Neural cell (in vitro differentiated cells): ENCODE measurements at regions not wholly inside any gene's neighbourhood (a gene's known extent, or its start where the extent isn't known, plus 50 kb on each side); places are given as distances from the start of the nearest gene placed in this dataset.

ENCODE experiments used
- H2AFZ ChIP-seq: fragments of 200-600, 300-800 bp; sonication (generic), shearing (Covaris generic); 2 replicates; pipeline ENCODE4 v1.6.0; 2014; ENCODE audit warnings: low read depth, mild to moderate bottlenecking, antibody characterized with exemption, low read length, moderate library complexity
- H3F3A ChIP-seq: fragments of 200-600 bp; shearing (Covaris generic); 2 replicates; pipeline ENCODE4 v1.6.1; 2016; ENCODE audit warnings: mild to moderate bottlenecking, moderate library complexity, mixed read lengths, antibody characterized with exemption, low read length; ENCODE audit not compliant: insufficient read depth, poor library complexity, severe bottlenecking
- H3K27ac ChIP-seq: fragments of 200-600, 300-800 bp; sonication (generic), shearing (Covaris generic); 2 replicates; pipeline ENCODE4 v1.5.1; 2014; ENCODE audit warnings: mild to moderate bottlenecking, low read length, moderate library complexity
- H3K27me3 ChIP-seq: fragments of 300-800, 200-600 bp; sonication (generic), shearing (Covaris generic); 2 replicates; pipeline ENCODE4 v1.6.0; 2014; ENCODE audit warnings: mild to moderate bottlenecking, low read depth, low read length, moderate library complexity; ENCODE audit not compliant: insufficient read depth
- H3K36me3 ChIP-seq: fragments of 300-800, 200-600 bp; sonication (generic), shearing (Covaris generic); 2 replicates; pipeline ENCODE4 v1.5.1; 2014; ENCODE audit warnings: mild to moderate bottlenecking, antibody characterized with exemption, low read length, moderate library complexity; ENCODE audit not compliant: insufficient read depth
- H3K4me2 ChIP-seq: fragments of 300-800, 200-600 bp; sonication (generic), shearing (Covaris generic); 2 replicates; pipeline ENCODE4 v1.6.0; 2014; ENCODE audit warnings: mild to moderate bottlenecking, low read length
- H3K4me3 ChIP-seq: fragments of 300-800, 200-600 bp; sonication (generic), shearing (Covaris generic); 2 replicates; pipeline ENCODE4 v1.5.1; 2014; ENCODE audit warnings: mild to moderate bottlenecking, low read length, moderate library complexity
- H3K79me2 ChIP-seq: fragments of 200-600 bp; shearing (Covaris generic); replicated peaks from 2 replicates; pipeline ENCODE4 v1.6.0; 2014; ENCODE audit warnings: mild to moderate bottlenecking, low read length, moderate library complexity; ENCODE audit not compliant: insufficient read depth
- H3K9ac ChIP-seq: fragments of 300-800, 200-600 bp; sonication (generic), shearing (Covaris generic); 2 replicates; pipeline ENCODE4 v1.6.1; 2016; ENCODE audit warnings: mild to moderate bottlenecking, low read length, mixed read lengths
- H3K9me2 ChIP-seq: fragments of 200-600 bp; shearing (Covaris generic); 2 replicates; pipeline ENCODE4 v1.6.1; 2016; ENCODE audit warnings: mild to moderate bottlenecking, low read length, mixed read lengths; ENCODE audit not compliant: insufficient read depth
- H3K9me3 ChIP-seq: fragments of 200-600, 300-800 bp; sonication (generic), shearing (Covaris generic); 2 replicates; pipeline ENCODE4 v1.6.1; 2016; ENCODE audit warnings: mild to moderate bottlenecking, mixed run types, low read length, moderate library complexity, mixed read lengths
- H4K20me1 ChIP-seq: fragments of 200-600 bp; shearing (Covaris generic); 2 replicates; pipeline ENCODE4 v1.6.1; 2016; ENCODE audit warnings: mild to moderate bottlenecking, mixed run types; ENCODE audit not compliant: insufficient read depth
- CTCF ChIP-seq: fragments of 450-650 bp; IDR thresholded peaks from 2 replicates; pipeline ENCODE4 v1.5.1; 2014; ENCODE audit warnings: antibody characterized with exemption, mild to moderate bottlenecking, moderate library complexity; ENCODE audit not compliant: poor library complexity, severe bottlenecking
- EP300 ChIP-seq: fragments of 450-650 bp; conservative IDR thresholded peaks from 2 replicates; pipeline ENCODE4 v1.6.1; 2014; ENCODE audit warnings: antibody characterized with exemption, mild to moderate bottlenecking, moderate library complexity; ENCODE audit not compliant: poor library complexity, severe bottlenecking
- EZH2 ChIP-seq: fragments of 200-600, 300-800 bp; shearing (Covaris generic), sonication (generic); IDR thresholded peaks from 2 replicates; pipeline ENCODE4 v1.6.1; 2014; ENCODE audit warnings: antibody characterized with exemption, low read length, borderline replicate concordance, mild to moderate bottlenecking; ENCODE audit not compliant: insufficient read depth, poor library complexity, severe bottlenecking
- MXI1 ChIP-seq: fragments of 450-650 bp; conservative IDR thresholded peaks from 2 replicates; pipeline ENCODE4 v1.6.1; 2014; ENCODE audit warnings: antibody characterized with exemption, mild to moderate bottlenecking; ENCODE audit not compliant: poor library complexity, severe bottlenecking
- POLR2AphosphoS5 ChIP-seq: IDR thresholded peaks from 2 replicates; pipeline ENCODE4 v1.6.1; 2012
- RAD21 ChIP-seq: fragments of 450-650 bp; conservative IDR thresholded peaks from 2 replicates; pipeline ENCODE4 v1.6.1; 2014; ENCODE audit warnings: antibody characterized with exemption, mild to moderate bottlenecking, moderate library complexity
- REST ChIP-seq: IDR thresholded peaks from 2 replicates; pipeline ENCODE4 v1.6.1; 2012; ENCODE audit warnings: borderline replicate concordance
- SMC3 ChIP-seq: fragments of 450-650 bp; conservative IDR thresholded peaks from 2 replicates; pipeline ENCODE4 v1.6.1; 2014; ENCODE audit warnings: antibody characterized with exemption, mild to moderate bottlenecking, moderate library complexity; ENCODE audit not compliant: poor library complexity
- TAF1 ChIP-seq: IDR thresholded peaks from 2 replicates; pipeline ENCODE4 v1.6.1; 2012; ENCODE audit warnings: low read depth

GRCh38 chr4:84164201-84164600, 334.9 kb downstream of the NKX6-1 start:
- no peak overlapping the region for H3K27ac ChIP-seq
- no peak overlapping the region for H3K4me2 ChIP-seq
- no peak overlapping the region for H3K9ac ChIP-seq
- no peaks in the 10 kb centered on the region for H3K36me3 ChIP-seq
- H3K27me3 ChIP-seq, result no peaks in the 10 kb centered on the region
- no peak overlapping the region for H3K4me3 ChIP-seq
- H3K79me2 ChIP-seq, result no peaks in the 10 kb centered on the region
- H3K9me3 ChIP-seq, result no peaks in the 10 kb centered on the region
- TF ChIP-seq EZH2 (no peak), POLR2AphosphoS5 (no peak), CTCF (no peak), TAF1 (no peak), EP300 (no peak), SMC3 (no peak), MXI1 (no peak), RAD21 (no peak), REST (no peak)
- no peaks in the 10 kb centered on the region for H4K20me1 ChIP-seq
- no peak overlapping the region for H2AFZ ChIP-seq
- no peaks in the 10 kb centered on the region for H3F3A ChIP-seq
- no peaks in the 10 kb centered on the region for H3K9me2 ChIP-seq

GRCh38 chr4:84159762-84160161, 339.3 kb downstream of the NKX6-1 start:
- Histone ChIP-seq H3K9me3 (no peaks in the 10 kb centered on the region), H3K79me2 (no peaks in the 10 kb centered on the region), H3K27me3 (no peaks in the 10 kb centered on the region), H2AFZ (no peak overlapping the region), H3K36me3 (no peaks in the 10 kb centered on the region), H3K4me3 (no peak overlapping the region), H3F3A (no peaks in the 10 kb centered on the region), H4K20me1 (no peaks in the 10 kb centered on the region), H3K27ac (no peak overlapping the region), H3K9me2 (no peaks in the 10 kb centered on the region), H3K4me2 (no peak overlapping the region), H3K9ac (no peak overlapping the region)
- TF ChIP-seq POLR2AphosphoS5, result no peak
- no peak for TF ChIP-seq EZH2
- TF ChIP-seq REST, result no peak
- peak; percentile 67 for TF ChIP-seq CTCF
- TF ChIP-seq RAD21, result peak; percentile 58
- peak; percentile 65 for TF ChIP-seq SMC3
- no peak for TF ChIP-seq EP300
- TF ChIP-seq TAF1, result no peak
- TF ChIP-seq MXI1, result no peak
